ENCODE measurements at regions not wholly inside any gene's neighbourhood (a gene's known extent, or its start where the extent isn't known, plus 50 kb on each side); places are given as distances from the start of the nearest gene placed in this dataset.

- no peaks in the 10 kb centered on the region for H3K9me3 ChIP-seq (ENCODE audit: control insufficient read depth in 1 of 2, low read length in 2 of 2)
- H3K4me3 ChIP-seq (ENCODE audit: low read length in 2 of 2), result no peak overlapping the region
- Mint-ChIP-seq H3K27me3 (no peaks in the 10 kb centered on the region), H3K9me3 (peaks cover 0 to 11% (median 4%) of the 10 kb centered on the region in 8 donors), H3K4me1 (no peaks in the 10 kb centered on the region), H3K27ac (no peak overlapping the region), H3K4me3 (no peak overlapping the region), H3K36me3 (no peaks in the 10 kb centered on the region)
- H3K4me1 ChIP-seq (ENCODE audit: insufficient read depth, low read length), result no peaks in the 10 kb centered on the region
- ChIA-PET CTCF (ENCODE audit: partially characterized antibody) (no interaction called here), POLR2A (ENCODE audit: partially characterized antibody) (no interaction called here)
- DNase-seq, result no peak
- H3K27me3 ChIP-seq (ENCODE audit: insufficient read depth, low read length), result no peaks in the 10 kb centered on the region
- intact Hi-C loops (cut with micrococcal nuclease), result no loop called here
- H3K36me3 ChIP-seq (ENCODE audit: insufficient read depth, low read length), result no peaks in the 10 kb centered on the region
- no peak overlapping the region for H3K27ac ChIP-seq (ENCODE audit: low read depth, low read length)
Measured at GRCh38 chr6:82013561-82014530, 233.7 kb downstream of the IBTK start.

- Histone ChIP-seq H3K9me3 (ENCODE audit: control insufficient read depth in 1 of 2, low read length in 2 of 2) (no peaks in the 10 kb centered on the region), H3K4me1 (ENCODE audit: insufficient read depth, low read length) (no peaks in the 10 kb centered on the region), H3K27ac (ENCODE audit: low read depth, low read length) (no peak overlapping the region), H3K4me3 (ENCODE audit: low read length in 2 of 2) (no peak overlapping the region), H3K36me3 (ENCODE audit: insufficient read depth, low read length) (no peaks in the 10 kb centered on the region), H3K27me3 (ENCODE audit: insufficient read depth, low read length) (no peaks in the 10 kb centered on the region)
- Mint-ChIP-seq H3K9me3 (peaks cover 0 to 26% (median 17%) of the 10 kb centered on the region in 8 donors), H3K4me1 (no peaks in the 10 kb centered on the region), H3K36me3 (no peaks in the 10 kb centered on the region), H3K4me3 (no peak overlapping the region), H3K27ac (peak overlapping the region in 1 of 7 donors; percentile 43), H3K27me3 (no peaks in the 10 kb centered on the region)
- intact Hi-C loops (cut with micrococcal nuclease), result no loop called here
- ChIA-PET POLR2A (ENCODE audit: partially characterized antibody) (no interaction called here), CTCF (ENCODE audit: partially characterized antibody) (no interaction called here)
- DNase-seq, result peak in 2 of 5 donors; percentile 2 to 35
Measured at GRCh38 chr6:82006027-82006738, 241.4 kb downstream of the IBTK start.

GRCh38 chr6:82000551-82000950, 247.0 kb downstream of the IBTK start:
- Histone ChIP-seq H3K27me3 (ENCODE audit: insufficient read depth, low read length) (no peaks in the 10 kb centered on the region), H3K9me3 (ENCODE audit: control insufficient read depth in 1 of 2, low read length in 2 of 2) (no peaks in the 10 kb centered on the region), H3K36me3 (ENCODE audit: insufficient read depth, low read length) (no peaks in the 10 kb centered on the region), H3K27ac (ENCODE audit: low read depth, low read length) (no peak overlapping the region), H3K4me1 (ENCODE audit: insufficient read depth, low read length) (no peaks in the 10 kb centered on the region), H3K4me3 (ENCODE audit: low read length in 2 of 2) (no peak overlapping the region)
- intact Hi-C loops (cut with micrococcal nuclease), result no loop called here
- no peak overlapping the region for H3K4me3 Mint-ChIP-seq
- H3K4me1 Mint-ChIP-seq, result no peaks in the 10 kb centered on the region
- peaks cover 0 to 2% of the 10 kb centered on the region in 2 donors for H3K27me3 Mint-ChIP-seq
- no peak for DNase-seq
- peaks cover 0 to 2% (median 0%) of the 10 kb centered on the region in 8 donors for H3K9me3 Mint-ChIP-seq
- no peak overlapping the region for H3K27ac Mint-ChIP-seq
- ChIA-PET POLR2A (ENCODE audit: partially characterized antibody) (no interaction called here), CTCF (ENCODE audit: partially characterized antibody) (no interaction called here)
- H3K36me3 Mint-ChIP-seq, result no peaks in the 10 kb centered on the region

GRCh38 chr6:81999826-82000225, 247.3 kb upstream of the TENT5A start:
- DNase-seq, result no peak
- H3K27me3 ChIP-seq (ENCODE audit: insufficient read depth, low read length), result no peaks in the 10 kb centered on the region
- Mint-ChIP-seq H3K4me3 (no peak overlapping the region), H3K36me3 (no peaks in the 10 kb centered on the region), H3K27me3 (peaks cover 0 to 2% of the 10 kb centered on the region in 2 donors), H3K4me1 (no peaks in the 10 kb centered on the region), H3K9me3 (peaks cover 0 to 2% (median 0%) of the 10 kb centered on the region in 8 donors), H3K27ac (no peak overlapping the region)
- intact Hi-C loops (cut with micrococcal nuclease), result no loop called here
- ChIA-PET CTCF (ENCODE audit: partially characterized antibody) (no interaction called here), POLR2A (ENCODE audit: partially characterized antibody) (no interaction called here)
- no peak overlapping the region for H3K4me3 ChIP-seq (ENCODE audit: low read length in 2 of 2)
- no peaks in the 10 kb centered on the region for H3K9me3 ChIP-seq (ENCODE audit: control insufficient read depth in 1 of 2, low read length in 2 of 2)
- H3K4me1 ChIP-seq (ENCODE audit: insufficient read depth, low read length), result no peaks in the 10 kb centered on the region
- no peak overlapping the region for H3K27ac ChIP-seq (ENCODE audit: low read depth, low read length)
- no peaks in the 10 kb centered on the region for H3K36me3 ChIP-seq (ENCODE audit: insufficient read depth, low read length)

GRCh38 chr6:81999270-81999669, 246.8 kb upstream of the TENT5A start:
- no peaks in the 10 kb centered on the region for H3K4me1 Mint-ChIP-seq
- no peak overlapping the region for H3K27ac Mint-ChIP-seq
- no peak overlapping the region for H3K4me3 ChIP-seq (ENCODE audit: low read length in 2 of 2)
- no peaks in the 10 kb centered on the region for H3K9me3 ChIP-seq (ENCODE audit: control insufficient read depth in 1 of 2, low read length in 2 of 2)
- H3K27me3 ChIP-seq (ENCODE audit: insufficient read depth, low read length), result no peaks in the 10 kb centered on the region
- no peak overlapping the region for H3K4me3 Mint-ChIP-seq
- H3K36me3 Mint-ChIP-seq, result no peaks in the 10 kb centered on the region
- no peak for DNase-seq
- H3K27me3 Mint-ChIP-seq, result peaks cover 0 to 2% of the 10 kb centered on the region in 2 donors
- no peaks in the 10 kb centered on the region for H3K36me3 ChIP-seq (ENCODE audit: insufficient read depth, low read length)
- ChIA-PET POLR2A (ENCODE audit: partially characterized antibody) (no interaction called here), CTCF (ENCODE audit: partially characterized antibody) (no interaction called here)
- H3K27ac ChIP-seq (ENCODE audit: low read depth, low read length), result no peak overlapping the region
- no peaks in the 10 kb centered on the region for H3K4me1 ChIP-seq (ENCODE audit: insufficient read depth, low read length)
- intact Hi-C loops (cut with micrococcal nuclease), result no loop called here
- H3K9me3 Mint-ChIP-seq, result peaks cover 0 to 2% (median 0%) of the 10 kb centered on the region in 8 donors

- Mint-ChIP-seq H3K9me3 (peaks cover 0 to 2% (median 0%) of the 10 kb centered on the region in 8 donors), H3K4me3 (no peak overlapping the region), H3K4me1 (no peaks in the 10 kb centered on the region), H3K27ac (no peak overlapping the region), H3K27me3 (peaks cover 0 to 2% of the 10 kb centered on the region in 2 donors), H3K36me3 (no peaks in the 10 kb centered on the region)
- Histone ChIP-seq H3K27me3 (ENCODE audit: insufficient read depth, low read length) (no peaks in the 10 kb centered on the region), H3K9me3 (ENCODE audit: control insufficient read depth in 1 of 2, low read length in 2 of 2) (no peaks in the 10 kb centered on the region), H3K27ac (ENCODE audit: low read depth, low read length) (no peak overlapping the region), H3K4me3 (ENCODE audit: low read length in 2 of 2) (no peak overlapping the region), H3K4me1 (ENCODE audit: insufficient read depth, low read length) (no peaks in the 10 kb centered on the region), H3K36me3 (ENCODE audit: insufficient read depth, low read length) (no peaks in the 10 kb centered on the region)
- intact Hi-C loops (cut with micrococcal nuclease), result no loop called here
- DNase-seq, result no peak
- ChIA-PET POLR2A (ENCODE audit: partially characterized antibody) (no interaction called here), CTCF (ENCODE audit: partially characterized antibody) (no interaction called here)
Measured at GRCh38 chr6:81998432-81998831, 246.0 kb upstream of the TENT5A start.

- H3K9me3 ChIP-seq (ENCODE audit: control insufficient read depth in 1 of 2, low read length in 2 of 2), result no peaks in the 10 kb centered on the region
- no peak overlapping the region for H3K4me3 ChIP-seq (ENCODE audit: low read length in 2 of 2)
- H3K36me3 ChIP-seq (ENCODE audit: insufficient read depth, low read length), result no peaks in the 10 kb centered on the region
- H3K27ac Mint-ChIP-seq, result no peak overlapping the region
- H3K4me1 Mint-ChIP-seq, result no peaks in the 10 kb centered on the region
- peaks cover 0 to 2% (median 0%) of the 10 kb centered on the region in 8 donors for H3K9me3 Mint-ChIP-seq
- H3K4me1 ChIP-seq (ENCODE audit: insufficient read depth, low read length), result no peaks in the 10 kb centered on the region
- peaks cover 0 to 2% of the 10 kb centered on the region in 2 donors for H3K27me3 Mint-ChIP-seq
- intact Hi-C loops (cut with micrococcal nuclease), result no loop called here
- H3K36me3 Mint-ChIP-seq, result no peaks in the 10 kb centered on the region
- no peak overlapping the region for H3K27ac ChIP-seq (ENCODE audit: low read depth, low read length)
- ChIA-PET CTCF (ENCODE audit: partially characterized antibody) (no interaction called here), POLR2A (ENCODE audit: partially characterized antibody) (no interaction called here)
- no peaks in the 10 kb centered on the region for H3K27me3 ChIP-seq (ENCODE audit: insufficient read depth, low read length)
- DNase-seq, result no peak
- H3K4me3 Mint-ChIP-seq, result no peak overlapping the region
Measured at GRCh38 chr6:81997090-81997926, 244.8 kb upstream of the TENT5A start.

Data from CD4-positive, alpha-beta memory T cell (primary cell).